ENCODE measurements at regions not wholly inside any gene's neighbourhood (a gene's known extent, or its start where the extent isn't known, plus 50 kb on each side); places are given as distances from the start of the nearest gene placed in this dataset.

- no peak for TF ChIP-seq CTCF (conservative IDR thresholded peaks at IDR 0.05)
- H3K27ac ChIP-seq: no peak overlapping the region
Measured at GRCh38 chr12:92010853-92011701, 134.6 kb downstream of the BTG1 start.

- no peak overlapping the region for H3K27ac ChIP-seq
- no peak for TF ChIP-seq CTCF (conservative IDR thresholded peaks at IDR 0.05)
Measured at GRCh38 chr12:92010368-92010767, 135.3 kb downstream of the BTG1 start.

GRCh38 chr12:92008345-92008744 is 137.3 kb downstream of the BTG1 start:
- H3K27ac ChIP-seq: no peak overlapping the region
- TF ChIP-seq CTCF (conservative IDR thresholded peaks at IDR 0.05): no peak

GRCh38 chr12:92007787-92008186 is 137.9 kb downstream of the BTG1 start:
- H3K27ac ChIP-seq: no peak overlapping the region
- no peak for TF ChIP-seq CTCF (conservative IDR thresholded peaks at IDR 0.05)

- no peak for TF ChIP-seq CTCF (conservative IDR thresholded peaks at IDR 0.05)
- no peak overlapping the region for H3K27ac ChIP-seq
Measured at GRCh38 chr12:92003701-92004100, 141.9 kb downstream of the BTG1 start.

DNA sequence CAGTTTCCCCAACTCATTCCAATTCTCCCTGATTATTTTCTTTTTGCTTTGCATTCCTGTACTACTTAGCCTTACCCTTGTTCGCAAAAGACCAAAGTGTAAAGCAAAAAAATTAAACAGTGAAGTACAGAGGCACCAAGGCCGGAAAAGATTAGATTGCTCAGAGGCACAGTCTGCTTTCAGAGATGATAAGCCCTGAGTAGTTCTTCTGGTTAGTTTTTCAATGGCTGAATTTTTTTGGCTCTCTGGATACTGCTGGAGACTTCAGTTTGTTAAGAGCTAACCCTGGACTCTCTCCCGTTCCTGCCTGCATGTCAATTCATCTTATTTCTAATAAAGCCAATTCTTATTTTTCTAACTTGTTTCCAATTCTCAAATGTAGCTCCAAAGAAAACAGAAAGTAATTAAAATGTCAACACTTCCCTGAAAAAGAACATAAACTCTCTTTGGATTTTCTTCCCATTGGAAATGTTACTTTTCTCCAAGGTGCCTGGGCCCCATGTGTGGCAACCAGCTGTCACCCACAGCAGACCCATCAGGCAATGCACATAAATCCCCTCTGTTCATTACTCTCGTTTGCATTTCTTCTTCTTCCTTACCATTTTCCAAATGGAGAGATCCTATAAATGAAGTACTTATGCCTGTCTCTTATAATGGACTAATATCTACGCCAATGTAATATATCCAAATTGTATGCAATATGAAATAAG is 142.8 kb downstream of the BTG1 start:
- H3K27ac ChIP-seq: no peak overlapping the region

More for the DNA sequence above, 142.8 kb downstream of the BTG1 start:
- TF ChIP-seq CTCF (conservative IDR thresholded peaks at IDR 0.05): no peak
